ENCODE measurements at regions not wholly inside any gene's neighbourhood (a gene's known extent, or its start where the extent isn't known, plus 50 kb on each side); places are given as distances from the start of the nearest gene placed in this dataset.

GRCh38 chr4:116217781-116218180, 867.6 kb downstream of the TRAM1L1 start:
- Mint-ChIP-seq H3K4me1 (peaks cover 13 to 17% of the 10 kb centered on the region in 2 experiments), H3K27ac (no peak overlapping the region), H3K9me3 (no peaks in the 10 kb centered on the region), H3K27me3 (ENCODE audit: low read depth) (peaks cover 37% of the 10 kb centered on the region), H3K4me3 (no peak overlapping the region), H3K36me3 (ENCODE audit: insufficient read depth in 1 of 3, low read depth in 3 of 3) (no peaks in the 10 kb centered on the region)
- no peaks in the 10 kb centered on the region for H4K20me1 ChIP-seq (ENCODE audit: control insufficient read depth, insufficient read depth, insufficient read length)
- H2BK15ac ChIP-seq (ENCODE audit: low read depth, low read length): no peak overlapping the region
- no peaks in the 10 kb centered on the region for H3K23me2 ChIP-seq (ENCODE audit: insufficient read length, low read depth, low read length, poor library complexity, severe bottlenecking)
- H3K79me2 ChIP-seq (ENCODE audit: insufficient read depth, low read length): no peaks in the 10 kb centered on the region
- TF ChIP-seq CTCF (conservative IDR thresholded peaks at IDR 0.05): no peak
- no peaks in the 10 kb centered on the region for H3K79me1 ChIP-seq (ENCODE audit: insufficient read depth, low read depth, low read length, poor library complexity, severe bottlenecking)
- H3K14ac ChIP-seq (ENCODE audit: insufficient read depth, low read length): no peak overlapping the region
- H3K23ac ChIP-seq (ENCODE audit: insufficient read length, low read depth, low read length): no peak overlapping the region
- no peak overlapping the region for H3K18ac ChIP-seq (ENCODE audit: insufficient read length, low read depth, low read length)
- no peak overlapping the region for H3K56ac ChIP-seq (ENCODE audit: insufficient read length, low read depth, low read length)
- no CpG with 5 or more reads among the region's 2 CpGs for WGBS (ENCODE audit: extremely low coverage, insufficient read length, low lambda C conversion rate)
- H2BK20ac ChIP-seq (ENCODE audit: low read depth, low read length, poor library complexity, severe bottlenecking): no peak overlapping the region
- H2AK5ac ChIP-seq (ENCODE audit: insufficient read length, low read length): no peak overlapping the region
- H2BK5ac ChIP-seq (ENCODE audit: insufficient read length, low read length): no peak overlapping the region
- no peak overlapping the region for H3T11ph ChIP-seq (ENCODE audit: low read length)
- H2BK120ac ChIP-seq (ENCODE audit: low read depth, low read length, poor library complexity, severe bottlenecking): no peak overlapping the region
- peaks cover 5% of the 10 kb centered on the region; the same call in 1 of the 2 replicates for H3K27me3 ChIP-seq (ENCODE audit: insufficient read depth, low read length)
- DNase-seq: no peak
- no peak overlapping the region for H3K4me2 ChIP-seq (ENCODE audit: insufficient read depth, insufficient read length, low read length)
- H3K9ac ChIP-seq (ENCODE audit: extremely low read depth, insufficient read length, low read length): no peak overlapping the region
- H3K4me1 ChIP-seq (ENCODE audit: insufficient read depth, low read length): no peaks in the 10 kb centered on the region
- no peak overlapping the region for H4K8ac ChIP-seq (replicated peaks; ENCODE audit: insufficient read length, low read depth, low read length)
- no peak overlapping the region for H3K4ac ChIP-seq (ENCODE audit: low read depth, low read length)
- H2AFZ ChIP-seq (ENCODE audit: low read length): no peak overlapping the region
- no peak overlapping the region for H3K27ac ChIP-seq (ENCODE audit: insufficient read length, low read depth, low read length)
- no peak overlapping the region for H4K5ac ChIP-seq (ENCODE audit: insufficient read length, low read depth, low read length)
- H2BK12ac ChIP-seq (ENCODE audit: insufficient read length, low read depth, low read length): no peak overlapping the region
- H3K9me3 ChIP-seq (ENCODE audit: control insufficient read depth, low read depth, low read length): no peaks in the 10 kb centered on the region
- no peak overlapping the region for H4K91ac ChIP-seq (ENCODE audit: insufficient read length, low read depth, low read length)
